Lower leg skin (tissue), 4 donors: ENCODE measurements at regions not wholly inside any gene's neighbourhood (a gene's known extent, or its start where the extent isn't known, plus 50 kb on each side); places are given as distances from the start of the nearest gene placed in this dataset.

ENCODE experiments used
- DNase-seq, 2 donors: peaks; one replicate each; pipeline ENCODE4 v3.0.0-alpha.2; 2019; ENCODE audit warnings: low spot score in 2 of 2
- H3K4me3 ChIP-seq: fragments of 200-600 bp; sonication (generic); 2 replicates; pipeline ENCODE4 v1.5.1; 2017; ENCODE audit warnings: mild to moderate bottlenecking, low read depth; ENCODE audit not compliant: poor library complexity, severe bottlenecking
- CTCF ChIP-seq, 3 donors: fragments of 450-650 bp; IDR thresholded peaks; one replicate each; pipeline ENCODE4 v1.5.1; 2016; ENCODE audit warnings: antibody characterized with exemption in 3 of 3, mild to moderate bottlenecking in 3 of 3, moderate library complexity in 2 of 3
- POLR2A ChIP-seq, 2 donors: fragments of 450-650 bp; IDR thresholded peaks; one replicate each; pipeline ENCODE4 v1.6.1; 2016 to 2017; ENCODE audit warnings: antibody characterized with exemption in 2 of 2, mild to moderate bottlenecking in 1 of 2, moderate library complexity in 1 of 2
- WGBS, 2 donors: methylation state at CpG; one replicate each; pipeline ENCODE4 v1.1.5; 2018; 5-methylcytosine and 5-hydroxymethylcytosine counted together
- intact Hi-C: fragments of 100-400 bp; cut with DNase I; formaldehyde crosslinking; loops from one replicate; pipeline ENCODE4 v1.15.0; 2023; ENCODE audit warnings: low total_unique reads

GRCh38 chr12:82097877-82098276, 260.3 kb downstream of the CCDC59 start:
- intact Hi-C loops, result no loop called here
- TF ChIP-seq POLR2A (IDR thresholded peaks at IDR 0.05) (no peak), CTCF (IDR thresholded peaks at IDR 0.05) (no peak)
- WGBS, 2 donors, result 29 to 36% methylated on average over 1 of the region's 1 CpG
- DNase-seq, result no peak
- no peak overlapping the region for H3K4me3 ChIP-seq

- no peak overlapping the region for H3K4me3 ChIP-seq
- 75 to 89% methylated on average over 1 of the region's 1 CpG for WGBS, 2 donors
- TF ChIP-seq CTCF (IDR thresholded peaks at IDR 0.05) (no peak), POLR2A (IDR thresholded peaks at IDR 0.05) (no peak)
- intact Hi-C loops, result no loop called here
- no peak for DNase-seq
Measured at GRCh38 chr12:82097438-82097837, 260.7 kb downstream of the CCDC59 start.

GRCh38 chr12:82090165-82090564, 268.0 kb downstream of the CCDC59 start:
- no peak for DNase-seq
- TF ChIP-seq CTCF (IDR thresholded peaks at IDR 0.05), result no peak
- no peak for TF ChIP-seq POLR2A (IDR thresholded peaks at IDR 0.05)
- intact Hi-C loops, result no loop called here
- H3K4me3 ChIP-seq, result no peak overlapping the region
- 94 to 96% methylated on average over 1 of the region's 1 CpG for WGBS, 2 donors

GRCh38 chr12:82089369-82090121, 268.6 kb downstream of the CCDC59 start:
- no peak for DNase-seq
- no peak for TF ChIP-seq POLR2A (IDR thresholded peaks at IDR 0.05)
- TF ChIP-seq CTCF (IDR thresholded peaks at IDR 0.05), result no peak
- WGBS, 2 donors, result 77 to 79% methylated on average over 7 of the region's 7 CpGs
- intact Hi-C loops, result no loop called here
- H3K4me3 ChIP-seq, result no peak overlapping the region

- 65 to 68% methylated on average over 3 of the region's 3 CpGs for WGBS, 2 donors
- no peak for TF ChIP-seq POLR2A (IDR thresholded peaks at IDR 0.05)
- intact Hi-C loops, result no loop called here
Measured at GRCh38 chr12:82082501-82082900, 275.7 kb downstream of the CCDC59 start.

GRCh38 chr12:82069931-82070514, 288.2 kb downstream of the CCDC59 start:
- no peak for DNase-seq
- H3K4me3 ChIP-seq, result no peak overlapping the region
- WGBS, 2 donors, result 25 to 48% methylated on average over 2 of the region's 2 CpGs
- TF ChIP-seq POLR2A (IDR thresholded peaks at IDR 0.05) (no peak), CTCF (IDR thresholded peaks at IDR 0.05) (no peak)
- intact Hi-C loops, result no loop called here

More at GRCh38 chr12:82082501-82082900, 275.7 kb downstream of the CCDC59 start:
- H3K4me3 ChIP-seq, result no peak overlapping the region
- DNase-seq, result no peak
